ENCODE measurements at regions not wholly inside any gene's neighbourhood (a gene's known extent, or its start where the extent isn't known, plus 50 kb on each side); places are given as distances from the start of the nearest gene placed in this dataset.

GRCh38 chr13:99124046-99124400, 76.6 kb upstream of the UBAC2 start:
- H4K8ac ChIP-seq (replicated peaks; ENCODE audit: insufficient read length, low read depth, low read length), result no peak overlapping the region
- no peak overlapping the region for H3K27ac ChIP-seq (ENCODE audit: insufficient read length, low read depth, low read length)
- Mint-ChIP-seq H3K9me3 (peaks cover 5 to 7% of the 10 kb centered on the region in 2 experiments), H3K4me3 (no peak overlapping the region), H3K27me3 (ENCODE audit: low read depth) (peaks cover 39% of the 10 kb centered on the region), H3K27ac (no peak overlapping the region), H3K4me1 (peaks cover 25 to 26% of the 10 kb centered on the region in 2 experiments), H3K36me3 (ENCODE audit: insufficient read depth in 1 of 3, low read depth in 3 of 3) (peaks cover 0 to 4% (median 0%) of the 10 kb centered on the region in 3 experiments; a peak in 2 of 7 replicates)
- no peak overlapping the region for H2BK120ac ChIP-seq (ENCODE audit: low read depth, low read length, poor library complexity, severe bottlenecking)
- H2AK5ac ChIP-seq (ENCODE audit: insufficient read length, low read length), result no peak overlapping the region
- H3K18ac ChIP-seq (ENCODE audit: insufficient read length, low read depth, low read length), result no peak overlapping the region
- peaks cover 4% of the 10 kb centered on the region; the same call in 1 of the 2 replicates for H3K4me1 ChIP-seq (ENCODE audit: insufficient read depth, low read length)
- H3T11ph ChIP-seq (ENCODE audit: low read length), result no peak overlapping the region
- H4K91ac ChIP-seq (ENCODE audit: insufficient read length, low read depth, low read length), result no peak overlapping the region
- H3K56ac ChIP-seq (ENCODE audit: insufficient read length, low read depth, low read length), result no peak overlapping the region
- no peak overlapping the region for H3K23ac ChIP-seq (ENCODE audit: insufficient read length, low read depth, low read length)
- H2BK15ac ChIP-seq (ENCODE audit: low read depth, low read length), result no peak overlapping the region
- no peak overlapping the region for H4K5ac ChIP-seq (ENCODE audit: insufficient read length, low read depth, low read length)
- H3K14ac ChIP-seq (ENCODE audit: insufficient read depth, low read length), result no peak overlapping the region
- no peak overlapping the region for H2BK20ac ChIP-seq (ENCODE audit: low read depth, low read length, poor library complexity, severe bottlenecking)
- H3K9ac ChIP-seq (ENCODE audit: extremely low read depth, insufficient read length, low read length), result no peak overlapping the region
- H3K4me2 ChIP-seq (ENCODE audit: insufficient read depth, insufficient read length, low read length), result no peak overlapping the region
- H2BK5ac ChIP-seq (ENCODE audit: insufficient read length, low read length), result no peak overlapping the region
- no peak overlapping the region for H2AFZ ChIP-seq (ENCODE audit: low read length)
- TF ChIP-seq CTCF (conservative IDR thresholded peaks at IDR 0.05), result no peak
- no peak overlapping the region for H3K4ac ChIP-seq (ENCODE audit: low read depth, low read length)
- H3K9me3 ChIP-seq (ENCODE audit: control insufficient read depth, low read depth, low read length), result no peaks in the 10 kb centered on the region
- H3K23me2 ChIP-seq (ENCODE audit: insufficient read length, low read depth, low read length, poor library complexity, severe bottlenecking), result no peaks in the 10 kb centered on the region
- no peaks in the 10 kb centered on the region for H3K79me2 ChIP-seq (ENCODE audit: insufficient read depth, low read length)
- no peak overlapping the region for H2BK12ac ChIP-seq (ENCODE audit: insufficient read length, low read depth, low read length)
- DNase-seq, result no peak
- H4K20me1 ChIP-seq (ENCODE audit: control insufficient read depth, insufficient read depth, insufficient read length), result no peaks in the 10 kb centered on the region
- no CpG with 5 or more reads among the region's 1 CpG for WGBS (ENCODE audit: extremely low coverage, insufficient read length, low lambda C conversion rate)
- H3K79me1 ChIP-seq (ENCODE audit: insufficient read depth, low read depth, low read length, poor library complexity, severe bottlenecking), result no peaks in the 10 kb centered on the region
- H3K27me3 ChIP-seq (ENCODE audit: insufficient read depth, low read length), result no peaks in the 10 kb centered on the region; the same call in 1 of the 2 replicates
